ENCODE measurements at regions not wholly inside any gene's neighbourhood (a gene's known extent, or its start where the extent isn't known, plus 50 kb on each side); places are given as distances from the start of the nearest gene placed in this dataset.

DNA sequence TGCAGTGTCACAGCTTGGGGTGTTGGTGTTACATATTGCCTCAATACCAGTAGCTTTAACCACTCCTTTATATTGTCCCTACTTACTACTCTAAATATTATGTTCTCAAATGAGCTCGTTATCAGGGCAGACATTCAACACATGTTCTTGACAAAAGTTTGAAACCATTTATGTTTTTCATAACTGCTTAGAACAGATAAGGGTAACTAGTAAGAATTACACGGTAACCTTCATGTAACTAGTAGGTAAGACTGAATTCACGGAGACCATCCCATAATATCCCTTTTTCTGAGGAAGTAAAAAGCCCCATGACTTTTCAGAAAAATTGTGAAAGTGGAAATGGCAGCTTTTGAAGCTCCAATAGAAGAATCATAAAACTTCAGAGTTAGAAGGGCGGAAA lies 59.6 kb upstream of the CENPW start:
- Histone ChIP-seq H3K27ac (no peak overlapping the region), H3K27me3 (ENCODE audit: insufficient read depth, low read depth, severe bottlenecking) (no peaks in the 10 kb centered on the region), H3K36me3 (no peaks in the 10 kb centered on the region), H3K4me3 (ENCODE audit: low read depth, low read length) (no peak overlapping the region), H3K9me3 (ENCODE audit: severe bottlenecking) (no peaks in the 10 kb centered on the region)
- no peak for DNase-seq
- TF ChIP-seq, protein P1, sequence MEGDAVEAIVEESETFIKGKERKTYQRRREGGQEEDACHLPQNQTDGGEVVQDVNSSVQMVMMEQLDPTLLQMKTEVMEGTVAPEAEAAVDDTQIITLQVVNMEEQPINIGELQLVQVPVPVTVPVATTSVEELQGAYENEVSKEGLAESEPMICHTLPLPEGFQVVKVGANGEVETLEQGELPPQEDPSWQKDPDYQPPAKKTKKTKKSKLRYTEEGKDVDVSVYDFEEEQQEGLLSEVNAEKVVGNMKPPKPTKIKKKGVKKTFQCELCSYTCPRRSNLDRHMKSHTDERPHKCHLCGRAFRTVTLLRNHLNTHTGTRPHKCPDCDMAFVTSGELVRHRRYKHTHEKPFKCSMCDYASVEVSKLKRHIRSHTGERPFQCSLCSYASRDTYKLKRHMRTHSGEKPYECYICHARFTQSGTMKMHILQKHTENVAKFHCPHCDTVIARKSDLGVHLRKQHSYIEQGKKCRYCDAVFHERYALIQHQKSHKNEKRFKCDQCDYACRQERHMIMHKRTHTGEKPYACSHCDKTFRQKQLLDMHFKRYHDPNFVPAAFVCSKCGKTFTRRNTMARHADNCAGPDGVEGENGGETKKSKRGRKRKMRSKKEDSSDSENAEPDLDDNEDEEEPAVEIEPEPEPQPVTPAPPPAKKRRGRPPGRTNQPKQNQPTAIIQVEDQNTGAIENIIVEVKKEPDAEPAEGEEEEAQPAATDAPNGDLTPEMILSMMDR (IDR thresholded peaks at IDR 0.05; ENCODE audit: low read depth, low read length) = no peak

DNA sequence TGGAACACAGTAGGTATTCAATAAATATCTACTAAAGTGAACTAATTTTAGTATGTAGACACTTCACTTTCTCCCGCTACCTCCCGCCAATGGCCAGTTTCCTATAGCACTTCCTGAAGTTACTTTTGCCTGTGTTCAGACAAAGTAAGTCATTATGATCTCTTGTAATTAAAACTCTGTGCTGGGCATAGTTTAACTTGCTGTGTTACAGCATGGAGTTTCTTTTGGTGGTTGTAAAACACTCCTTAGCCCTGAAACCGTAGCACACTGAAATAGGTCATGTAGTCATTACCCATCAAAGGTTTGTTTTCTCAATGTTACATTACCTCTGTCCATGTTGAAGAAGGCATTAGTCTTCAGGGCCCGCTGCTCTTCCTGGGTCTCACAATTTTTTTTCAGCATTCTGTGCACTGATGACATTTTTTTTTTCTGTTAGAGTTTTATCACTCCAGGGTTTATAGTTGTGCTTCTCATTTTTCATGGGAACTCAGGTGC lies 54.0 kb upstream of the CENPW start:
- TF ChIP-seq, protein P1 (IDR thresholded peaks at IDR 0.05; ENCODE audit: low read depth, low read length) = no peak
- Histone ChIP-seq H3K27me3 (ENCODE audit: insufficient read depth, low read depth, severe bottlenecking) (no peaks in the 10 kb centered on the region), H3K27ac (no peak overlapping the region), H3K4me3 (ENCODE audit: low read depth, low read length) (no peak overlapping the region), H3K9me3 (ENCODE audit: severe bottlenecking) (no peaks in the 10 kb centered on the region), H3K36me3 (no peaks in the 10 kb centered on the region)
- no peak for DNase-seq
